OCI-LY1 (cell line): ENCODE measurements at regions not wholly inside any gene's neighbourhood (a gene's known extent, or its start where the extent isn't known, plus 50 kb on each side); places are given as distances from the start of the nearest gene placed in this dataset.

Source experiments
- H2AFZ ChIP-seq: fragments of 200-600 bp; sonication (generic), shearing (Covaris generic); 2 replicates; pipeline ENCODE4 v1.6.0; 2014; ENCODE audit warnings: antibody characterized with exemption, mild to moderate bottlenecking, low read length
- H3F3A ChIP-seq: fragments of 200-600 bp; sonication (generic), shearing (Covaris generic); 2 replicates; pipeline ENCODE4 v1.6.0; 2014; ENCODE audit warnings: mild to moderate bottlenecking, antibody characterized with exemption, low read length, moderate library complexity; ENCODE audit not compliant: insufficient read depth
- H3K27ac ChIP-seq: fragments of 200-600 bp; sonication (generic); 2 replicates; pipeline ENCODE4 v1.5.1; 2014; ENCODE audit warnings: low read length, mixed run types, mild to moderate bottlenecking, low read depth; ENCODE audit not compliant: poor library complexity, severe bottlenecking
- H3K27me3 ChIP-seq: fragments of 200-600 bp; sonication (generic); 2 replicates; pipeline ENCODE4 v1.6.0; 2014; ENCODE audit warnings: antibody characterized with exemption, mild to moderate bottlenecking, low read length, moderate library complexity; ENCODE audit not compliant: insufficient read depth
- H3K36me3 ChIP-seq: fragments of 200-600 bp; sonication (generic); 2 replicates; pipeline ENCODE4 v1.6.1; 2014; ENCODE audit warnings: mild to moderate bottlenecking, antibody characterized with exemption, low read length, moderate library complexity, mixed read lengths; ENCODE audit not compliant: insufficient read depth
- H3K4me1 ChIP-seq: fragments of 200-600 bp; sonication (generic); 2 replicates; pipeline ENCODE4 v1.5.1; 2014; ENCODE audit warnings: mild to moderate bottlenecking, low read length, moderate library complexity; ENCODE audit not compliant: insufficient read depth, severe bottlenecking
- H3K4me2 ChIP-seq: fragments of 200-600 bp; sonication (generic), shearing (Covaris generic); 2 replicates; pipeline ENCODE4 v1.6.1; 2014; ENCODE audit warnings: low read length
- H3K4me3 ChIP-seq: fragments of 200-600 bp; sonication (generic); 2 replicates; pipeline ENCODE4 v1.5.1; 2014; ENCODE audit warnings: low read length, low read depth, mild to moderate bottlenecking, mixed read lengths; ENCODE audit not compliant: poor library complexity, severe bottlenecking
- H3K79me2 ChIP-seq: fragments of 200-600 bp; shearing (Covaris generic); 2 replicates; pipeline ENCODE4 v1.6.1; 2016; ENCODE audit warnings: mixed run types, low read length, mixed read lengths; ENCODE audit not compliant: insufficient read depth
- H3K9ac ChIP-seq: fragments of 200-600 bp; sonication (generic), shearing (Covaris generic); 2 replicates; pipeline ENCODE4 v1.6.1; 2014; ENCODE audit warnings: mild to moderate bottlenecking, low read length, mixed read lengths
- H3K9me2 ChIP-seq: fragments of 200-600 bp; sonication (generic), shearing (Covaris generic); 2 replicates; pipeline ENCODE4 v1.6.1; 2014; ENCODE audit warnings: low read depth, mild to moderate bottlenecking, low read length, mixed read lengths
- H3K9me3 ChIP-seq: fragments of 200-600 bp; shearing (Covaris generic); 2 replicates; pipeline ENCODE4 v1.6.1; 2014; ENCODE audit warnings: low read length, mixed read lengths
- H4K20me1 ChIP-seq: fragments of 200-600 bp; sonication (generic), shearing (Covaris generic); 2 replicates; pipeline ENCODE4 v1.6.0; 2016; ENCODE audit warnings: mild to moderate bottlenecking, low read length; ENCODE audit not compliant: insufficient read depth
- CTCF ChIP-seq: fragments of 200-600 bp; sonication (generic), shearing (Covaris generic); IDR thresholded peaks from 2 replicates; pipeline ENCODE4 v1.5.1; 2017; ENCODE audit warnings: mild to moderate bottlenecking, antibody characterized with exemption, low read length, moderate library complexity, mixed read lengths
- EZH2 ChIP-seq: fragments of 200-600 bp; sonication (generic), shearing (Covaris generic); IDR thresholded peaks from 2 replicates; pipeline ENCODE4 v1.8.0; 2017; ENCODE audit warnings: borderline replicate concordance, mixed run types, mild to moderate bottlenecking, antibody characterized with exemption, low read length, moderate library complexity, mixed read lengths

GRCh38 chr2:128686881-128687555, 368.4 kb upstream of the HS6ST1 start:
- Histone ChIP-seq H3K9me3 (no peaks in the 10 kb centered on the region), H4K20me1 (no peaks in the 10 kb centered on the region), H3K4me1 (no peaks in the 10 kb centered on the region), H3K9ac (no peak overlapping the region), H3K9me2 (no peaks in the 10 kb centered on the region), H3K4me3 (no peak overlapping the region), H3K27ac (no peak overlapping the region), H3K4me2 (no peak overlapping the region), H3K27me3 (no peaks in the 10 kb centered on the region), H3K36me3 (no peaks in the 10 kb centered on the region), H2AFZ (no peak overlapping the region), H3F3A (no peaks in the 10 kb centered on the region), H3K79me2 (no peaks in the 10 kb centered on the region)
- TF ChIP-seq CTCF (no peak), EZH2 (no peak)

GRCh38 chr2:128687565-128687964, 368.9 kb upstream of the HS6ST1 start:
- no peaks in the 10 kb centered on the region for H3K79me2 ChIP-seq
- H3K27me3 ChIP-seq, result no peaks in the 10 kb centered on the region
- H3F3A ChIP-seq, result no peaks in the 10 kb centered on the region
- no peaks in the 10 kb centered on the region for H3K4me1 ChIP-seq
- no peak for TF ChIP-seq CTCF
- TF ChIP-seq EZH2, result no peak
- no peaks in the 10 kb centered on the region for H3K36me3 ChIP-seq
- H2AFZ ChIP-seq, result no peak overlapping the region
- no peaks in the 10 kb centered on the region for H3K9me3 ChIP-seq
- no peaks in the 10 kb centered on the region for H4K20me1 ChIP-seq
- H3K9ac ChIP-seq, result no peak overlapping the region
- H3K9me2 ChIP-seq, result no peaks in the 10 kb centered on the region
- H3K4me2 ChIP-seq, result no peak overlapping the region
- no peak overlapping the region for H3K4me3 ChIP-seq
- no peak overlapping the region for H3K27ac ChIP-seq

GRCh38 chr2:128689971-128690370, 371.3 kb upstream of the HS6ST1 start:
- Histone ChIP-seq H3F3A (no peaks in the 10 kb centered on the region), H3K79me2 (no peaks in the 10 kb centered on the region), H3K9me3 (no peaks in the 10 kb centered on the region), H3K4me3 (no peak overlapping the region), H3K36me3 (no peaks in the 10 kb centered on the region), H3K27me3 (no peaks in the 10 kb centered on the region), H4K20me1 (no peaks in the 10 kb centered on the region), H3K27ac (no peak overlapping the region), H3K9ac (no peak overlapping the region), H3K9me2 (no peaks in the 10 kb centered on the region), H3K4me2 (0 out of 2 replicates have a peak overlapping the region, but pooled peaks have one; percentile 30), H3K4me1 (no peaks in the 10 kb centered on the region), H2AFZ (no peak overlapping the region)
- TF ChIP-seq EZH2, result no peak
- TF ChIP-seq CTCF, result no peak
